ENCODE measurements at regions not wholly inside any gene's neighbourhood (a gene's known extent, or its start where the extent isn't known, plus 50 kb on each side); places are given as distances from the start of the nearest gene placed in this dataset.

DNA sequence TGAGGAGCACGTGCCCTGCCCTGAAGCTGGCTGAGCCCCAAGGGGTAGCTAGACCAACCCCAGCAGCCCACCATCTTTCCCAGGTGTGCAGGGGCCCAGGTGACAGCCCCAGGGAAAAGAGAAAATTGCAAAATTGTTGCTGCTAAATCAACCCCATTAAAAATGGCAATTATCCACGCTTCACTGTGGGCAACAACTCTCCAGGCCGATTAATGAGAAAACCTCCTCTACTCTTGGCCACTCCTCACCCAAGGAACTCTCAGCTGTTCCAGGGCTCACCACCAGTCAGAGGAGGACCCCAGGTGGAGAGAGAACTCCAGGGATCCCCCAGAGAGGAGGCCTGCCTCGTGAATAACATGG is 516.1 kb upstream of the MGMT start:
- Mint-ChIP-seq H3K27me3 (no peaks in the 10 kb centered on the region), H3K4me1 (no peaks in the 10 kb centered on the region), H3K36me3 (no peaks in the 10 kb centered on the region), H3K9me3 (ENCODE audit: low read depth) (peaks cover 3% of the 10 kb centered on the region), H3K27ac (no peak overlapping the region), H3K4me3 (no peak overlapping the region)
- CTCF ChIA-PET, result no interaction called here
- ATAC-seq, result no peak
- DNase-seq, result no peak

DNA sequence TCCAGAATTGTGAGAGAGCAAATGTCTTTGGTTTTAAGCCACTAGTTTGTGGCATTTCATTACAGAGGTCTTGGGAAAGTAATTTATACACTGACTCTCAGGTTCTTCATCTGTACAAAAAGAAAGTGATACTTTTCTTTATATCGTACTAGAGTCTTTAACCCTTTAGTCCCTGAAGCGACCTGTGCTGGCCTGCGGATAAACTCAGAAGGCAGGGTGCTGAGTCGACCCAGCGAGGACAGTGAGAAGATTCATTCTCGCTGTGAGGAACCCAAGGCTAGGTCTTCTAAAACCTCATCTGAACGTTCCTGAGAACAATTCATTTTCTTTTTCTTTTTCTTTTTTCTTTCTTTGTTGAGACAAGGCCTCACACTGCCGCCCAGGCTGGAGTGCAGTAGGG is 514.2 kb upstream of the MGMT start:
- Mint-ChIP-seq H3K9me3 (ENCODE audit: low read depth) (no peaks in the 10 kb centered on the region), H3K27me3 (no peaks in the 10 kb centered on the region), H3K27ac (no peak overlapping the region), H3K4me1 (no peaks in the 10 kb centered on the region), H3K36me3 (no peaks in the 10 kb centered on the region), H3K4me3 (no peak overlapping the region)
- no peak for DNase-seq
- no peak for ATAC-seq
- CTCF ChIA-PET, result no interaction called here

DNA sequence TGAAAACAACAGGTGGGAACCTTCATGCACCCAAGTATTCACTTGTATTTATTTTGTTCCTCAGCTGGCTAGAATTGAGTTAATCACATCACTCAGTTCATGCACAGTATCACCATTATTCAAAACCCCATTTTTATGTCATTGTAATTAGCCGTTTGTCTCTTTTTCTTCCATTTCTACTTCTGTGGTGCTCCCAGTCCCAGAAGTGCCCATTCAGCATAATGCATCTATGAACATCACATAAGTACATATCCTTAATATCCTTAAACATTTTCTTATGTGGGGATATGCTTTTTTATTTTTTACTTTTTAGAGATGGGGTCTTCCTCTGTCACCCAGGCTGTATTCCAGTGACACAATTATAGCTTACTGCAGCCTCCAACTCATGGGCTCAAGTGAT is 510.9 kb upstream of the MGMT start:
- Mint-ChIP-seq H3K4me1 (no peaks in the 10 kb centered on the region), H3K4me3 (no peak overlapping the region), H3K36me3 (no peaks in the 10 kb centered on the region), H3K27me3 (no peaks in the 10 kb centered on the region), H3K9me3 (ENCODE audit: low read depth) (no peaks in the 10 kb centered on the region), H3K27ac (no peak overlapping the region)
- DNase-seq (no peak), ATAC-seq (no peak)
- CTCF ChIA-PET, result no interaction called here

DNA sequence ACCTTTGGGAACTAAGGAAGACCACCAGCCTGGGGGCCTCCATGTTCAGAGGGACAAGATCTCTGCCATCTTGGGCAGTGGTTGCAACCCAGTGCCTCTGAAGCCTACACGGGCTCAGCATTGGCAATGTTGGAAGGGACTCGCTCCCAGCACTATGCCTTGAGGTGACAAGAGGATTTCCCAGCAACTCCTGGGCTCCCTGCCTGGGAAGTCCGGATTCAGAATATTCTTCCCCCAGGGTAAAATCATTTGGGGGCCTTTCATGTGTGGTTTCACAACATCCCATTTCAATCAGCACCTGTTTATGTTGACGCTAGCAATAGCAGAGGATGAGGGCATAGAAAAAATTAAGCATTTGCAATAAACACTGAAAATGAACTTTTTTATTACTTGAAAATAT is 509.8 kb upstream of the MGMT start:
- DNase-seq (no peak), ATAC-seq (no peak)
- Mint-ChIP-seq H3K4me1 (no peaks in the 10 kb centered on the region), H3K27me3 (no peaks in the 10 kb centered on the region), H3K4me3 (no peak overlapping the region), H3K9me3 (ENCODE audit: low read depth) (no peaks in the 10 kb centered on the region), H3K27ac (no peak overlapping the region), H3K36me3 (no peaks in the 10 kb centered on the region)
- CTCF ChIA-PET, result no interaction called here

DNA sequence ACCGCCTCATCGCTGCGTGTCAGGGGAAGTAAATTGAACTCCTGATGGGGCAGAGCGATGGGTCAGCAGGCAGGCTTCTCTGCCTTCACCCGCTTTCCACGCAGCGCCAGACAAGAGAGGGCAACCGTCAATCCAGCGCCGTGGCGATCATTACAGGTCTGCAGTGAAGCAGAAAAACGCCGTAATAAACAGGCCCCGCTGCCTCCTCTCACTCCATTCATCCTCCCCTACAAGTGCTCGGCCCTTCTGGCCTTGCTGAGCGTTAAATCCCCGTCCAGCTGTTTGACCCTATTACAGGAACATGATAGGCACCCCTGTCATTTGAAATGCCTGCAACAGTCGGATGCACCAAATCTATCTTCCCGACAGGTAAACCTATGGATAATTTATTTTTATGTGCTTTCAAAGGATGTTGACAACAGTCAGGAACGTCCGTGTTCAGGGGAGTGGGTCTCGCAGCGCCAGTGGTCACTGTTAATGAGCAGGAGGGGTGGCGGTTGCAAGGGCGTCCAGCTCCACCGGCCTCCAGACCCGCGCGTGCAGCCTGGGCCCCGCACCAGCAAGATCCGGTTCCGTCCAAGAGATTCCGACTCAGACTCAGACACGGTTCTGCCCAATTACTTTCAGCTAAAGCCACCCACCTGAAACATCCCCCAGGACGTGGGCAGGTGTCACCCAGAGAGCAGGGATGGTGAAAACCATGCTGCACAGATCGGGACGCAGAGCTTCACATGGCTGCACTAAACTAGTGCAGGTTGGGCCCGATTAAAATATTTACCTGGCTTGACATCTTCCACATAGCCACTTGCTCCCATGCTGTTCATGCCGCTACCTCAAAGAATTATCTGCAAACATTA is 508.0 kb upstream of the MGMT start:
- CTCF ChIA-PET, result no interaction called here
- no peaks in the 10 kb centered on the region for H3K27me3 Mint-ChIP-seq
- no peaks in the 10 kb centered on the region for H3K9me3 Mint-ChIP-seq (ENCODE audit: low read depth)
- no peaks in the 10 kb centered on the region for H3K4me1 Mint-ChIP-seq
- H3K36me3 Mint-ChIP-seq, result no peaks in the 10 kb centered on the region
- ATAC-seq, result no peak
- no peak overlapping the region for H3K4me3 Mint-ChIP-seq
- H3K27ac Mint-ChIP-seq, result no peak overlapping the region
- no peak for DNase-seq

DNA sequence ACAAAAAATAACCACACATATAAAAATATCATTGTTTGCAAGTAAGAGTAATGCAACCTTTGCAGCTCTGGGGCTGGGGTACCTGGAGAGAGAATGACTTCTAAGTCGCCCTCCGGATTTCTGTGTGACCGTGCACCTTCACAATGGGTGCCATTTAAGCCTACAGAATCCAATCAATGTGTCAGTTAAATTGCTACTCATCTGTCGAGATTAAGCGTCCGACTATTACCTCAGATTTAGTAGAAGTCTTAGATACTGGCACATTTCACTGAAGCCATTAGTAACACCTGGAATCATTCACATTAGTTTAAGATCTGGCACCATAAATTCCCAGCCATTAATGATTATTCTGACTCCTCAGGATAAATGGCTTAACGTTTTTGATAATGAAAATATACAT is 507.3 kb upstream of the MGMT start:
- H3K4me1 Mint-ChIP-seq, result no peaks in the 10 kb centered on the region
- no peaks in the 10 kb centered on the region for H3K9me3 Mint-ChIP-seq (ENCODE audit: low read depth)
- CTCF ChIA-PET, result no interaction called here
- no peak for ATAC-seq
- no peaks in the 10 kb centered on the region for H3K27me3 Mint-ChIP-seq
- DNase-seq, result no peak
- no peak overlapping the region for H3K4me3 Mint-ChIP-seq
- H3K36me3 Mint-ChIP-seq, result no peaks in the 10 kb centered on the region
- H3K27ac Mint-ChIP-seq, result no peak overlapping the region

DNA sequence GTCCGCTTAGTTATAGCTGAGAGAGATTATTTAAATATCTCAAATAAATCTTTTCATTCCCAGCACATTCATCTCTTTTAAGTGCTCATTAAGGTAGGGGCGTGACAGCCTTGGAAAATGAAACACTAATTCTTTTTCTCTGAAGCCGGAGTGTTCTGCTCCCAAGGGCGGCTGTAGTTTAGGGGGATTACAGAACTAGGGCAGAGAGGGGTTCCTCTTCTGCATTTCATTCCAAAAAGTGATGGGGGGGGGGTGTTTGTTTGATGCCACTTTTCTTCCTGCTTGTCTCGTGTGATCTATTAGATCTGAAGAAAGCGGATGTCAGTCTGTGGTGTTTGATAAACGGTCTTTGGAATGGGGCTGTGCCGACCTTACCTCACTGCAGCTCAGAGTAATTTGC is 506.5 kb upstream of the MGMT start:
- Mint-ChIP-seq H3K36me3 (no peaks in the 10 kb centered on the region), H3K27me3 (no peaks in the 10 kb centered on the region)

DNA sequence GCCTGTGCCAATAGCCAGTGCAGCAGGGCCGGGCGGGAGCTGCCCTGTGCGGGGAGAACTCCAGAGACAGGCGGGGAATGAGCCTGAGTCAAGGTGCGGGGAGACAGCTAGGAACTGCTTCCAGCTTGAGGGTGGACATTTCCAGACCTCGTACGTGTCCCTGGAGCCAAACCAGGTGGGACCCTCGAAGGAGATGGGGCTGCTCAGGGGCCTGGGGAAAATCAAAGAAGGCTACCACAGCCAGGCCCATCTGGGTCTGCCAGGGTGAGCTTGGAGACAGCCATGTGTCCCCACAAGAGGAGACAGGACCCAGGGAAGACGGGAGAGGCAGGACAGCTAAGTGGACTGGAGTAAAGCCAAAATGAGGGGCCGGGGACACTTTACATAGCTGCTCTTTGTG is 504.9 kb upstream of the MGMT start:
- H3K36me3 Mint-ChIP-seq, result no peaks in the 10 kb centered on the region
- ATAC-seq (no peak), DNase-seq (no peak)
- H3K4me1 Mint-ChIP-seq, result no peaks in the 10 kb centered on the region
- H3K27ac Mint-ChIP-seq, result no peak overlapping the region
- H3K9me3 Mint-ChIP-seq (ENCODE audit: low read depth), result no peaks in the 10 kb centered on the region
- no peak overlapping the region for H3K4me3 Mint-ChIP-seq
- no peaks in the 10 kb centered on the region for H3K27me3 Mint-ChIP-seq
- CTCF ChIA-PET, result no interaction called here

More for the DNA sequence above, 506.5 kb upstream of the MGMT start:
- Mint-ChIP-seq H3K4me1 (no peaks in the 10 kb centered on the region), H3K9me3 (ENCODE audit: low read depth) (no peaks in the 10 kb centered on the region), H3K4me3 (no peak overlapping the region), H3K27ac (no peak overlapping the region)
- DNase-seq, result no peak
- CTCF ChIA-PET, result no interaction called here
- ATAC-seq, result no peak

DNA sequence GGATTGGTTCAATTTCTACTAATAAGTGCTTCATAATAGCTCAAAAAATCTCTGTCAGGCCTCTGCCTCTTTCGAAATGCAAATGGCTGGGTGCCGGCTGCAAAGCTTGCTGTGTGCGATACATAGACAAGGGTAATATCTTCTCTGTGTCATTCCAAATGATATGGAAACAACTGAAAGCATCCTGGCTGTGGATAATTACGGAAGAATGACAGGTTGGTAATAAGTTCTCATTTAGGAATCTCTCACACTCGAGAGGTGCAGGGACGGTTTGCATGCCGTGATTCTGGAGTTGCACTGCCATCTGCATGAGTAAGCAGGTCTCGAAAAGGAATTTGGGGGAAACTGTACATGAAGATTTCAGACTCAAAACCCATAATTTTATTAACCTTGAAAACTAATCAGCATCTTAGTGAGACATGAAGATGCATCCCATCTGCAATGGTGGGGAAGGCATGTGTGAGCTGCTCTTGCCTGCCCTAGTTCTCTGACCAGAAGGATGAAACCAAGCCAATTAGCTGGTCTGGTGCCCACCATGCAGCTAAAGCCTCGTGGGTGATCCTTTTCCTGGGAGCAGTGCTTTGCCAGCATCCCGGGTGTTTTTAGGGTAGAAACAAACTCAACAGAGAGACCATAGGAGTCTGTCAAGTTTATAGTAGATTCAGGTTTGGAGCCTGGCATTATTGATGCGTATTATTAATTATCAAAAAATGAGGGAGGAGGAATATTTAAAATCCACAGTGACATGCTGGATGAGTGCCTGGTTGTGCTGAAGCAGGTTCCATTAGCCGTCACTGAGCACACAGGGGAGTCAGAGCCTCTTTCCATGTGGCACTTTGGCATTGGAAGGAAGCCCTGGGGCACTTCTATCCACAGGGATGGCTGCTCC is 503.6 kb upstream of the MGMT start:
- Mint-ChIP-seq H3K27ac (no peak overlapping the region), H3K36me3 (no peaks in the 10 kb centered on the region), H3K27me3 (no peaks in the 10 kb centered on the region), H3K4me1 (no peaks in the 10 kb centered on the region), H3K4me3 (no peak overlapping the region), H3K9me3 (ENCODE audit: low read depth) (no peaks in the 10 kb centered on the region)
- CTCF ChIA-PET, result no interaction called here
- DNase-seq (no peak), ATAC-seq (no peak)

DNA sequence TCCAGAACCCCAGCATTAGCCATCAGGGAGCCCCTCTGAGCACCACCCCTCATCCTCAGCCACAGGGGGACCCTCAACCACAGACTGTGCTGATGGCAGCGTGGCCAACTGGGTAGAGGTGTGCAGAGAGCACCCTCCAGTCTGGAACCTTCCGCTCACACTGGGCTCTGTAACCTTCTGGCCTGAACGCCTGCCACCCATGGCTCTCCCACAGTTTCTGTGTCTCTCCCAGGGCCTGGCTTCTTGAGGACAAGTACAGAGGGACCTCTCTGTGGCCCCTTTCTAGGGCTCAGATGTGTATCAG is 503.0 kb upstream of the MGMT start:
- Mint-ChIP-seq H3K4me1 (no peaks in the 10 kb centered on the region), H3K36me3 (no peaks in the 10 kb centered on the region), H3K27ac (no peak overlapping the region), H3K9me3 (ENCODE audit: low read depth) (no peaks in the 10 kb centered on the region), H3K27me3 (no peaks in the 10 kb centered on the region), H3K4me3 (no peak overlapping the region)
- CTCF ChIA-PET, result no interaction called here
- ATAC-seq, result no peak
- DNase-seq, result no peak

DNA sequence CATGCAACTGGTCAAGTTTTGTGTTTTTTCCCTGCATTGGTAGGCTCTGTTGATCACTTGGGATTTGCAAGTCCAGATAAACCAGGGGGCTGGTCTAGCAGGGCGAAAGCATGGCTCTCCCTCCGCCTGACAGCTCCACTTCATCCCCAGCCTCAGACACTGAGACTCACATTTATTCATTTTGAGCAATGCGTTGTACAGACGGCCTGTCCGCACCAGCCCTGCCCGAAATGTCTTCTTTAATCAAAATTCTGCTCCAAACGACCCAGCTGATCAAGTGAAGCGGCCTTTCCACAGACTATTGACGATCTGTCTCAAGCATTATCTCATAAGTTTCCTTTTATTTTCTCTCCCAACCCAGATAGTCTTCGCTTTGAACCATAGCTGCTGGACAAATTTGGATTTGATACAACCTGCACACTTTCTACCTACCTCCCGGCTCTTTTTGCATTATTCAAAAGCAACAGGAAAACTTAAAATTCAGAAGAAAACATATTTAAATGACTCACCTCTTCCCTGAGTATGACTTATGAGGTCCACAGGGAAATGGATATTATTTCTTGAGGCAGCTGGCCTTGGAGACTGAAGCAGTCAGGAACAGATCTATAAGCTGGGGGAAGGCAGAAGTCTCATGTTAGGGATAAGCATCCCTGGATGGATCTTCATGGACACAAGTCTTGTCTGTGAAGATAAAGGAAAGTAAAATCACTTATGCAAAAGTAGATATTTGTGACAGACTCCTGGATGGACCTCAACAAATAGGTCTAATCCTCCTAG is 498.9 kb upstream of the MGMT start:
- CTCF ChIA-PET, result no interaction called here
- Mint-ChIP-seq H3K27ac (no peak overlapping the region), H3K27me3 (peaks cover 7% of the 10 kb centered on the region), H3K4me3 (no peak overlapping the region), H3K9me3 (ENCODE audit: low read depth) (no peaks in the 10 kb centered on the region), H3K36me3 (no peaks in the 10 kb centered on the region), H3K4me1 (no peaks in the 10 kb centered on the region)
- DNase-seq, result no peak
- ATAC-seq, result no peak

DNA sequence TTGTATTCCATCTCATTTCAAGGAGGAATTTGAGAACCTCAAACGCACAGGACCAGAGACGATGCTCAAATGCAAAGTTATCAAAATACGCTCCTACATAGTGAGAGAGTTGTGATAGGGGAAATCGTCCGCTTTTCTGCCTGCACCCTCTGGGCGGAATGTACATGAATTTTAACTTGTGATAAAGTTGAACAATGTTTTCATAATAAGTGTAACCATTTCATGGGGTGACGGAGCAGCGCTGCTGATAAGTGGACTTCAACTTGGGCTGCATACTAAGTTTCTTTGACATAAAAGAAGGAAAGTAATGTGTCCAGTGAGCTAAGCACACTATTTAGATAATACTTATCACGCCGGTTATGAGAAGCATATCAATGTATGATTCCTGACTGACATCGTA is 497.5 kb upstream of the MGMT start:
- CTCF ChIA-PET, result no interaction called here
- H3K4me3 Mint-ChIP-seq, result no peak overlapping the region
- no peaks in the 10 kb centered on the region for H3K4me1 Mint-ChIP-seq
- ATAC-seq (no peak), DNase-seq (no peak)
- H3K27me3 Mint-ChIP-seq, result peaks cover 7% of the 10 kb centered on the region
- no peak overlapping the region for H3K27ac Mint-ChIP-seq
- no peaks in the 10 kb centered on the region for H3K9me3 Mint-ChIP-seq (ENCODE audit: low read depth)
- no peaks in the 10 kb centered on the region for H3K36me3 Mint-ChIP-seq

DNA sequence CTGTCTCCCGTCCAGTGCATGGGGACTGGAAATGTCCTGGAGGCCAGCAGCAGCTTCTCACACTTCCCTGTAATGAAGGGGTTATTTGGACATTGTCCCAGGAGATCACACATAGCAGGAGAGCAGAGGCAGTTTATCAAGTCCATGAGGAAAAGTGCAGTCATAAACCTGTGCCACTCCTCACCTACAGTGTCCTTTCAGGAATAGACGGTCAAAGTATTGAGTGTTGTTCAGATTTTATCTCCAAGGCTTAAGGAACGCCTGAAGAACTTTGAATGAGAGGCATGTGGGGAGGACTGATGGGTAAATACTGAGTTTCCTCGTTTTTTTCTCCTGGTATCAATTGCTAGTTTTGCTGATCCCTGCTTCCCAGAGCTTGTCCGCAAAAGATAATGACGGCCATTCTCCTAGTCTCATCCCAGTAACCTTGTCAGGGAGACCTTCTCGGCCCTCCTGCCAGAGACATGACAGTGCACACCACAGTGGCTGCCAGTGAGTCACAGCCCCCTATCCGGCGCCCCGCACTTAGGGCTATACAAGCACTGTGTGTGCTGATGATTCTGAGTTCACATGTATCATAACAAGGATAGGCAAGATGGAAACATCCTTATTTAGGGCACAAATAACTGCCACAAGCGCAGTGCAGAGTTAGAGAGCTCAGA is 495.5 kb upstream of the MGMT start:
- H3K27ac Mint-ChIP-seq, result no peak overlapping the region
- DNase-seq, result no peak
- no peak overlapping the region for H3K4me3 Mint-ChIP-seq
- no peaks in the 10 kb centered on the region for H3K4me1 Mint-ChIP-seq
- no peaks in the 10 kb centered on the region for H3K36me3 Mint-ChIP-seq
- CTCF ChIA-PET, result no interaction called here
- ATAC-seq, result no peak
- H3K27me3 Mint-ChIP-seq, result peaks cover 7% of the 10 kb centered on the region
- H3K9me3 Mint-ChIP-seq (ENCODE audit: low read depth), result no peaks in the 10 kb centered on the region
